GM19035 (cell line): ENCODE measurements at regions not wholly inside any gene's neighbourhood (a gene's known extent, or its start where the extent isn't known, plus 50 kb on each side); places are given as distances from the start of the nearest gene placed in this dataset.

Experiments used
- ATAC-seq: cut with Tn5 transposase; IDR thresholded peaks from one replicate; pipeline ENCODE4 v1.9.1; 2021; ENCODE audit not compliant: unreplicated experiment

GRCh38 chr10:63735305-63735704 is 214.1 kb downstream of the REEP3 start:
- ATAC-seq, result no peak

DNA sequence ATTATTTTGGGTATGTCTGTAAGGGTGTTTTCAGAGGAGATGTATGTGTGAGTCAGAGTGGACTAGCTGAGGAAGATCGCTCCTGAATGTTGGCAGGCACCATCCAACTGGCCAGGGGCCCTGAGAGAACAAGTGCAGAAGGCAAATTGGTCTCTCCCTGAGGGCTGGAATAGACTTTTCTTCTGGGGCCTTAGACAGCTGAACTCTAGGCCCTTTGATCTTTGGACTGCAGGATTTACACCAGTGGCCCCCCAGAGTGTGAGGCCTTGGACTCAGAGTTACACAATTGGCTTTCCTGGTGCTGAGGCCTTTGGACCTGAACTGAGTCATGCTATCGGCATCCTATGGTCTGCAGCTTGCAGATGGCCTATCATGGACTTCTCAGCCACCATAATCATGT is 217.2 kb downstream of the REEP3 start:
- ATAC-seq, result no peak

- ATAC-seq, result no peak
Observed at GRCh38 chr10:63744060-63744941, 223.1 kb downstream of the REEP3 start.

GRCh38 chr10:63749915-63750314 is 228.7 kb downstream of the REEP3 start:
- no peak for ATAC-seq

- ATAC-seq, result no peak
Observed at GRCh38 chr10:63751836-63752235, 230.6 kb downstream of the REEP3 start.

DNA sequence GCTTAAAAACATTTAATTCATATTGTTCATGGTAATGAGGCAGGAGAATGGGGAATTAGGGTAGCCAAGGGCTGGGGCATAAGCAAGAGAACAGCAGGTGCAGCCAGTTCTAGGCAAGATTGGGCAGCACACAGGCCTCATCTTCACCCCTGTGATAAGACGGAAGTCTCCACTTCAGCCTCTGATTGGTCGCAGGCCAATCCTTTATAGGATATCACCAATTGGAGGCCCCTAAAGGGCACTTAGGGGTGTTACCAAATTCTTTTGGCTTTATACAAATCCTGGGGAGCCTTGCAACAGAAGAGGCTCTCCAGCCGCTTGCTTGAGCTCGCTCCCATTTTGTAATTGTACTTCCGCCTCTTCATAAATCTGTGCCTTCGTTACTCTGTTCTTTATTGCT is 231.1 kb downstream of the REEP3 start:
- no peak for ATAC-seq

DNA sequence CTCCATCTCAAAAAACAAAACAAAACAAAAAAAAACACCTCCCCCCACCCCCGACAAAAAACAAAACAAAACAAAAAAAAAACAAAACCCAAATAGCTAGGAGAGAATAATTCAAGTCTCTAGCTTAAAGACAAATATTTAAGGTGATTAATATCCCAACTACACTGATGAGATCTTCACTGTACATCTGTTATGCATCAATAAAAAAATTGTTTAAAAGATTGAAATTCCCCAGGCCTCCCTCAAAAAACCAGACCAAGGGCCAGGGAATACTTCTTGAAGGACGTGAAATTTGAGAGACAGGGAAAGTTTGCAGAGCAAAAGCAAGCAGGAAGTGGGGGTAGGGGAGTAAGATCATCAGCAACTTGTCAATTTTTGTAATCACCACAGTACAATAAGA is 232.6 kb downstream of the REEP3 start:
- no peak for ATAC-seq

- ATAC-seq, result no peak
Observed at GRCh38 chr10:63755441-63755840, 234.2 kb downstream of the REEP3 start.

DNA sequence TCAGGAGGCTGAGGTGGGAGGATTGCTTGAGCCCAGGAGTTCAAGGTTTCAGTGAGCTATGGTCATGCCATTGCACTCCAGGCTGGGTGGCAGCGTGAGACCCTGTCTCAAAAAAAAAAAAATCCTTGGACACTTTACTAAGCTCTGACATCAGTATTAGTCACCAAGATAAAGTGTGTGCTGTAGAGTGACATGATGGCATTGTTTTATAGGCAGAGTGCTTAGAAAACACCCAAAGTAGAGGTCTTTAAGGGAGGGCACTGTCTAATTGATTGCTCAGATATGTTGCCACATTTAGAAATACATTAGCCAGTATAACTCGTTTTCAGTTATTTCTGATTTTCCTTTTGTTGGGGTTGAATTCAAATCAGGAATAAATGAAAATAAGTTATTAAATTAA is 235.9 kb downstream of the REEP3 start:
- no peak for ATAC-seq

GRCh38 chr10:63758080-63758479 is 236.9 kb downstream of the REEP3 start:
- ATAC-seq, result no peak

DNA sequence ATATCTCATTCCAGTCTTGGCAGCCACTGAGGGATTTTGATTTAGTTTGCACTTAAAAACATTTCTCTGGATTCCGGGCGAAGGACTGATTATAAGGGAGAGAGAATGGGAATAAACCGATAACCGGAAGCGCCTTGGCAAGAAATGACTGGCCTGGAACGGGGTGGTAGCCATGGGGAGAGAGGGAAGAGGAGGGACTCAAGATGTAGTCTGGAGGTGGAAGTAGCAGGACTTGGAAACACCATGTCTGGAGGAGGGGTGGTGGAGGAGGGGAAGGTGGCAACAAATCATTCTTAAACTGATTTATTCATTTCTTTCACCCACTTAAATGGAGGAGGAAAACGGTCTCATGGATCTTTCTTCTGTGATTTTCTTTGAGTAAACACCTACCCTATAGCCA is 238.1 kb downstream of the REEP3 start:
- no peak for ATAC-seq

DNA sequence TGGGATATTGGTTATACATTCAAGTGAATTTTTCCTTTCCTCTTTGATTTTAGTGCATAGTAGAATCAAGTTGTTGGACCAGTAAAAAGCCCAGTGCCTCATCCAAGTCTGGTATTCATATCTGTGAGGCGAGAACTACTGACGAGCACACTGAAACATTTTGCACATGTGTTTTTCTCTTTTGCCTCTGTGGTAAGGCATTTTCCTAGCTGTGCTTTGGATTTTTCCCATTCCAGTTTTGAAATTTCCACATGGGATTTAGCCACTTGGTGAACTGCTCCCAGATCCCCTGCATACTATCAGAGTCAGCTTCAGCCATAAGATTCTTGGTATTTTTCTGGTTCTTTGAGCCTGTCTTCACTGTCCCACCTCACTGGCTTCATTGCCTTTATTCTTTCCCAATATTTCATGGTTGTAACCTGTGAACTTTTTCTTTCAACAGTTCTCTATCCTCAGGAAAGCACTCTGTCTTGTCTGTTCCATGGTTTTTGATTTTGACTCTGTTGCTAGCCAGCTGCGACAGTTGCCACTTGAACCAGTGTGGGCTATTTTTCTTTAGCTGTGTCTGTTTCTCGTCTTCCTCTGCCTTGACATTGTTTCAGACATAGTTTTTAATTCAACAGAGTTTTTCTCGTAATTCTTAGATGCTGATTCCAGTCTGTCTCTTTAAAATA is 239.0 kb downstream of the REEP3 start:
- no peak for ATAC-seq

DNA sequence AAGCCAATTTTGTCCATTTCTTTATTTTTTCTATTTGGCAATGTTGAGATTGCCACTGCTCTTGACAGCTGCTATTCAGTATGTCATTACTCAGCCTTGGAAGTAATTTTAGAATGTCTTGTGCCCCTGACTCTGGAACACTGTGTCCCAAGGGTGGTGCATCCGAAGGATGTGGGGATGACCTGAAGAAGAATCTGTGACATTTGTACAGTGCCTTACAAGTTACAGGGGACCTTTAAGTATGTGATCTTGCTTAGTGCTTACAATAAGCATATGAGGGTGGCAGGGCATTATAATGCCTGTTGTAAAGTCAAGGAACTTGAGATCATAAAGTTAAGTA is 239.5 kb downstream of the REEP3 start:
- ATAC-seq, result no peak

GRCh38 chr10:63761243-63761642 is 240.0 kb downstream of the REEP3 start:
- no peak for ATAC-seq

DNA sequence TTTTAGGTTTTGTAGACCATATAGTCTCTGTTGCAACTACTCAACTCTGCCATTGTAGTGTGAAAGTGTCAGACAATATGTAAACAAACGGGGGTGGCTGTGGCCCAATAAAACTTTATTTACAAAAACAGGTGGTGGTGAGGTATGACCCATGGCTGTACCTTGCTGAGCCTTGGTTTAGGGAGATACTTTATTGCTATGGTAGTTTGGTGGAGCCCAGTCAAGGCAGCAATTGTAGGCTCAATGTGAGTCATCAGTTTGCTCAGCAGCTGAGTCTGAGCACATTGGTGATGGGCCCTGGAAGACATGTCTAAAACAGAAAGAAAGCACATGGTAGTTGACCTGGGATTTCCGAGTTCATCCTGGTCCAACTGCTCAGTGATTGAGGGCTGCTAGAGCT is 242.5 kb downstream of the REEP3 start:
- ATAC-seq, result no peak

DNA sequence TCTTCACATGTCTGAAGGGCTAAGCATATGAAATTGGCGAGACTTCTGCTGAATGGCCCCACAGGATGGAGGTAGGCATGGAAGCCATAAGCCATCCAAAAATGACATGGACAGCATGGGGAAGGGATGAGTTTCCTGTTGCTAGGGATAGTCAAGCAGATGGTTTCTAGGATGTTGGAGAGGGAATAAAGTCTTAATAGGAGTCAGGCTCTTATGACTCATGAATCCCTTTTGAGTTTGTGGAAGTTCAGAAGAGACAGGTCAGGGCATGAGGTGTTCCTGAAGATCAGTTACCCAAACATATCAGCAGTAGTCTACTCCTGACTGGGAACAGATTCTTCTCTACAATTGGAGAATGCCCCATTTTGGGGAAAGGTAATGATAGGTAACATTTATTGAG is 243.9 kb downstream of the REEP3 start:
- ATAC-seq, result no peak

GRCh38 chr10:63766745-63767137 is 245.5 kb downstream of the REEP3 start:
- no peak for ATAC-seq

- no peak for ATAC-seq
Observed at GRCh38 chr10:63767138-63767801, 246.1 kb downstream of the REEP3 start.

DNA sequence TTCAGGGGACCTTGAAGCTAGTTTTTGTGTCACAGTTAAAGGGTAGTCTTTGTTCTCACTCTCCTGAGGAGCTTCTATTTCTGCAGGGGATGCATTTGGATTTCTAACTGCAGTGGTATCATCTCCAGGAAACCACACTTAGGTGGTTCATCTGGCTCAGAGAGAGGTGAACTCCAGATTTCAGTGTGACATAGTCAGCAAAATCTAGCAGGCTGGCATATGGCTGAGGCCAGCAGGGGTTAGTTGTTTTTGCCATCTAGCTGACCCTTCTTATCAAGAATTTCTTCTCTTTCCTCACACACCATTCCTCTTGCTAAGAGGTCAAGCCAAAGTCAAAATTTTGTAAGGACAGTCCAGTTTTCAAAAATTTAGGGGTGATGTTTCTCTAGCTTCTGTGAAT is 248.2 kb downstream of the REEP3 start:
- no peak for ATAC-seq

GRCh38 chr10:63770523-63770922 is 249.3 kb downstream of the REEP3 start:
- no peak for ATAC-seq

DNA sequence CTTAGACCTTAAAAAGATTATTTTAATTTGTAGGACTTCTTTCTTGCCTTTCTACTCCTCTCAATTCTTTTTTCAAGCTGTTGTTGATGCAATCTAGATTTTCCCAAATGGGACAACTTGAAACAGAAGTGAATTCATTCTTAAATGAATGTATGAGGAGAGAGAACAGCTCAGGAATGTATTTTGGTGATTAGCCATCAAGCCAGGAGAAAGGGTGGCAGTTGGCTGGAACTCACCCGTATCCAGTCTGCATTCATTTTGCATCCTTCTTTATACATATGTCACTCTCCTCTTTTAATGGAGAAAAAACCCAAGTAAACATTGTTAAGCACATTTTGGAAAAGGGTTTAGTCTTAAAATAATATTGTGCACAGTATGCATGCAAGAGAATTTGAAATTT is 251.3 kb downstream of the REEP3 start:
- ATAC-seq, result no peak

GRCh38 chr10:63773106-63773505 is 251.9 kb downstream of the REEP3 start:
- ATAC-seq, result no peak
